ENCODE measurements at regions not wholly inside any gene's neighbourhood (a gene's known extent, or its start where the extent isn't known, plus 50 kb on each side); places are given as distances from the start of the nearest gene placed in this dataset.

- no peak for ATAC-seq (ENCODE audit: low read depth)
- Histone ChIP-seq H3K9ac (ENCODE audit: low read depth, low read length) (no peak overlapping the region), H2BK5ac (ENCODE audit: low read depth, low read length, poor library complexity, severe bottlenecking) (no peak overlapping the region), H2BK20ac (ENCODE audit: low read depth, low read length) (no peak overlapping the region), H2AFZ (replicated peaks; ENCODE audit: low read length, poor library complexity) (no peak overlapping the region), H4K5ac (ENCODE audit: low read depth, low read length) (no peak overlapping the region), H3K36me3 (ENCODE audit: control insufficient read depth, insufficient read depth, low read length) (no peaks in the 10 kb centered on the region), H3K4me1 (ENCODE audit: control insufficient read depth, insufficient read depth, low read length) (no peaks in the 10 kb centered on the region), H3K14ac (replicated peaks; ENCODE audit: low read depth, low read length) (no peak overlapping the region), H3K18ac (ENCODE audit: low read depth, low read length) (no peak overlapping the region), H3K4me2 (ENCODE audit: low read depth, low read length) (no peak overlapping the region), H2BK120ac (ENCODE audit: low read depth, low read length) (no peak overlapping the region), H4K8ac (ENCODE audit: low read depth in 2 of 2, low read length in 2 of 2) (no peak overlapping the region), H4K91ac (ENCODE audit: insufficient read depth, low read depth, low read length) (no peak overlapping the region), H3K27ac (ENCODE audit: insufficient read depth, low read length) (no peak overlapping the region), H3K9me1 (ENCODE audit: insufficient read depth, low read length) (no peaks in the 10 kb centered on the region), H3K4ac (ENCODE audit: low read depth, low read length) (no peak overlapping the region), H3K79me1 (ENCODE audit: low read depth in 1 of 2, low read length in 2 of 2) (no peaks in the 10 kb centered on the region), H4K20me1 (ENCODE audit: insufficient read depth, low read length) (no peaks in the 10 kb centered on the region), H2BK15ac (ENCODE audit: low read depth, low read length) (no peak overlapping the region), H3K27me3 (ENCODE audit: control insufficient read depth, insufficient read depth, low read length) (no peaks in the 10 kb centered on the region), H2AK5ac (ENCODE audit: low read depth, low read length) (no peak overlapping the region), H3K23ac (ENCODE audit: low read depth, low read length) (no peak overlapping the region), H3K56ac (ENCODE audit: extremely low read depth, insufficient read depth, low read length) (no peak overlapping the region), H3K9me3 (ENCODE audit: control insufficient read depth, insufficient read depth, low read length) (no peaks in the 10 kb centered on the region), H3K4me3 (ENCODE audit: insufficient read depth, low read depth, low read length) (no peak overlapping the region), H2AK9ac (replicated peaks; ENCODE audit: low read depth, low read length, poor library complexity) (no peak overlapping the region)
- in situ Hi-C loops (cut with MboI; ENCODE audit: low sequenced_read_pairs): no loop called here
- DNase-seq: no peak
- CTCF ChIA-PET: no interaction called here
- TF ChIP-seq RCOR1 (IDR thresholded peaks at IDR 0.05; ENCODE audit: insufficient replicate concordance, low read length) (no peak), CEBPB (IDR thresholded peaks at IDR 0.05; ENCODE audit: low read depth, low read length) (no peak), POLR2A (IDR thresholded peaks at IDR 0.05; ENCODE audit: low read depth, low read length) (no peak), NFE2L2 (IDR thresholded peaks at IDR 0.05; ENCODE audit: low read depth, low read length) (no peak), MAZ (IDR thresholded peaks at IDR 0.05; ENCODE audit: borderline replicate concordance, low read depth, low read length) (no peak), MXI1 (IDR thresholded peaks at IDR 0.05; ENCODE audit: borderline replicate concordance, low read depth, low read length) (no peak), RFX5 (IDR thresholded peaks at IDR 0.05; ENCODE audit: low read depth, low read length) (no peak), CHD1 (IDR thresholded peaks at IDR 0.05; ENCODE audit: low read depth, low read length) (no peak), SMC3 (IDR thresholded peaks at IDR 0.05; ENCODE audit: low read depth, low read length) (no peak), BHLHE40 (IDR thresholded peaks at IDR 0.05; ENCODE audit: low read depth, low read length) (no peak), USF2 (IDR thresholded peaks at IDR 0.05; ENCODE audit: low read depth, low read length) (no peak), FOS (IDR thresholded peaks at IDR 0.05; ENCODE audit: low read depth, low read length) (no peak), RAD21 (IDR thresholded peaks at IDR 0.05; ENCODE audit: low read length) (no peak), MAFK (IDR thresholded peaks at IDR 0.05; ENCODE audit: low read depth, low read length) (no peak)
- TF ChIP-seq, protein P1, sequence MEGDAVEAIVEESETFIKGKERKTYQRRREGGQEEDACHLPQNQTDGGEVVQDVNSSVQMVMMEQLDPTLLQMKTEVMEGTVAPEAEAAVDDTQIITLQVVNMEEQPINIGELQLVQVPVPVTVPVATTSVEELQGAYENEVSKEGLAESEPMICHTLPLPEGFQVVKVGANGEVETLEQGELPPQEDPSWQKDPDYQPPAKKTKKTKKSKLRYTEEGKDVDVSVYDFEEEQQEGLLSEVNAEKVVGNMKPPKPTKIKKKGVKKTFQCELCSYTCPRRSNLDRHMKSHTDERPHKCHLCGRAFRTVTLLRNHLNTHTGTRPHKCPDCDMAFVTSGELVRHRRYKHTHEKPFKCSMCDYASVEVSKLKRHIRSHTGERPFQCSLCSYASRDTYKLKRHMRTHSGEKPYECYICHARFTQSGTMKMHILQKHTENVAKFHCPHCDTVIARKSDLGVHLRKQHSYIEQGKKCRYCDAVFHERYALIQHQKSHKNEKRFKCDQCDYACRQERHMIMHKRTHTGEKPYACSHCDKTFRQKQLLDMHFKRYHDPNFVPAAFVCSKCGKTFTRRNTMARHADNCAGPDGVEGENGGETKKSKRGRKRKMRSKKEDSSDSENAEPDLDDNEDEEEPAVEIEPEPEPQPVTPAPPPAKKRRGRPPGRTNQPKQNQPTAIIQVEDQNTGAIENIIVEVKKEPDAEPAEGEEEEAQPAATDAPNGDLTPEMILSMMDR (conservative IDR thresholded peaks at IDR 0.05; ENCODE audit: low read depth, low read length): no peak
- TF ChIP-seq, protein P2, sequence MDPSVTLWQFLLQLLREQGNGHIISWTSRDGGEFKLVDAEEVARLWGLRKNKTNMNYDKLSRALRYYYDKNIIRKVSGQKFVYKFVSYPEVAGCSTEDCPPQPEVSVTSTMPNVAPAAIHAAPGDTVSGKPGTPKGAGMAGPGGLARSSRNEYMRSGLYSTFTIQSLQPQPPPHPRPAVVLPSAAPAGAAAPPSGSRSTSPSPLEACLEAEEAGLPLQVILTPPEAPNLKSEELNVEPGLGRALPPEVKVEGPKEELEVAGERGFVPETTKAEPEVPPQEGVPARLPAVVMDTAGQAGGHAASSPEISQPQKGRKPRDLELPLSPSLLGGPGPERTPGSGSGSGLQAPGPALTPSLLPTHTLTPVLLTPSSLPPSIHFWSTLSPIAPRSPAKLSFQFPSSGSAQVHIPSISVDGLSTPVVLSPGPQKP (IDR thresholded peaks at IDR 0.05; ENCODE audit: borderline replicate concordance, low read depth, low read length): no peak
- 81% methylated on average over 4 of the region's 10 CpGs; no CpG with 5 or more reads in 1 of the 2 experiments for WGBS, 2 experiments (ENCODE audit: extremely low coverage in 2 of 2, insufficient read length in 1 of 2)
- POLR2A ChIA-PET (ENCODE audit: unreplicated experiment): no interaction called here
- no TSS peak for BruUV-seq (replicated peaks)
- intact Hi-C loops (cut with micrococcal nuclease): no loop called here
- dilution Hi-C loops (cut with HindIII; ENCODE audit: low sequenced_read_pairs, unreplicated experiment): no loop called here
Measured at GRCh38 chr13:82822935-82823334, 1059.3 kb downstream of the SLITRK1 start.

Measured in IMR-90 (cell line).